ENCODE measurements at regions not wholly inside any gene's neighbourhood (a gene's known extent, or its start where the extent isn't known, plus 50 kb on each side); places are given as distances from the start of the nearest gene placed in this dataset.

DNA sequence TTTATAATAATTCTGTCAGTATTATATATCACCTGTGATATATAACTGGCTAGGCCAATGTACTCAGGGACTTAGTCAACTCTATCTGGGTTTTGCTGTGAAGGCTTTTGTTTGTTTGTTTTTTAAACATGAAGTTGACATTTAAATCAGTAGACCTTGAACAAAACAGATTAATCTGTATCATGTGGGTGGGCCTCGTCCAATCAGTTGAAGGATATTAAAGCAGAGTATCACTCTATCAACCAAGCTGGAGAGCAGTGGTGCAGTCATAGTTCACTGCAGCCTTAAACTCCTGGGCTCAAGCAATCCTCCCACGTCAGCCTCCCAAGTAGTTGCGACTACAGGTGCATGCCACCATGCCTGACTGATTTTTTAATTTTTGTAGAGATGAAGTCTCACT is 870.2 kb downstream of the TYW1 start:
- TF ChIP-seq EZH2 (IDR thresholded peaks at IDR 0.05; ENCODE audit: low read length, missing control alignments), result no peak
- no peak for TF ChIP-seq CTCF (conservative IDR thresholded peaks at IDR 0.05 in 1 of 2, IDR thresholded peaks at IDR 0.05 in 1 of 2; ENCODE audit: low read depth in 1 of 2, low read length in 2 of 2)

DNA sequence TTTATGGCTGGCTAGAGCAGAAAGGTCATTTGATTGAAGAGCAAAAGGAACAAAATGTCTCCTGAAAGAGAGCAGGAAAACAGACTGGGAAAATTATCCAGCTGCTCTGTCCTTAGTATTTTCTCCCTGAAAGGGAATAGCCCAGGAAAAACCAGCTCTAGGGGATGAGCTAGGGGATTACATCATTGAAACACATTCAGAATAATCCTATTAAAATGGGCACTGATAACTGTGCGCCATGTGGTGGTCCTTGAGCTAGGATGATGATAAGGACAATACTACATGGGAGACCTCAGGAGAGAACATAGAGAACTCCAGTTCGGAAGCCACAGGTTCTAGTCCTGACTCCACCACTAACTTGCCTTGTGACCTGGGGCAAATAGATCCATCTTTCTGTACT is 873.8 kb downstream of the TYW1 start:
- no peak overlapping the region for H3K4me2 ChIP-seq (ENCODE audit: extremely low read depth, insufficient read depth, low read length)
- no peak for TF ChIP-seq EZH2 (IDR thresholded peaks at IDR 0.05; ENCODE audit: low read length, missing control alignments)
- TF ChIP-seq CTCF (conservative IDR thresholded peaks at IDR 0.05 in 1 of 2, IDR thresholded peaks at IDR 0.05 in 1 of 2; ENCODE audit: low read depth in 1 of 2, low read length in 2 of 2), result no peak
- no peaks in the 10 kb centered on the region for H3K36me3 ChIP-seq (ENCODE audit: control insufficient read depth, insufficient read depth, low read length)
- no peaks in the 10 kb centered on the region for H3K27me3 ChIP-seq (ENCODE audit: control insufficient read depth, insufficient read depth, low read length)
- H3K79me2 ChIP-seq (ENCODE audit: control insufficient read depth, insufficient read depth, low read length), result no peaks in the 10 kb centered on the region
- no peak overlapping the region for H3K27ac ChIP-seq (ENCODE audit: insufficient read depth, low read length)
- H4K20me1 ChIP-seq (ENCODE audit: control insufficient read depth, extremely low read depth, insufficient read depth, low read length), result no peaks in the 10 kb centered on the region
- H3K4me1 ChIP-seq (ENCODE audit: control insufficient read depth, extremely low read depth, insufficient read depth, low read length), result no peaks in the 10 kb centered on the region
- H3K9ac ChIP-seq (ENCODE audit: insufficient read depth, low read length), result no peak overlapping the region
- H3K9me3 ChIP-seq (ENCODE audit: control insufficient read depth, insufficient read depth, low read depth, low read length), result no peaks in the 10 kb centered on the region
- no peak overlapping the region for H3K4me3 ChIP-seq (replicated peaks in 1 of 4; ENCODE audit: control extremely low read depth in 1 of 4, insufficient read depth in 1 of 4, low read depth in 3 of 4, low read length in 4 of 4)
- no peak for DNase-seq (ENCODE audit: low read depth in 2 of 2)
- H2AFZ ChIP-seq (ENCODE audit: low read length), result no peak overlapping the region

More for the DNA sequence above, 870.2 kb downstream of the TYW1 start:
- no peak for DNase-seq (ENCODE audit: low read depth in 2 of 2)
- no peak overlapping the region for H3K27ac ChIP-seq (ENCODE audit: insufficient read depth, low read length)
- no peaks in the 10 kb centered on the region for H3K9me3 ChIP-seq (ENCODE audit: control insufficient read depth, insufficient read depth, low read depth, low read length)
- no peaks in the 10 kb centered on the region for H3K79me2 ChIP-seq (ENCODE audit: control insufficient read depth, insufficient read depth, low read length)
- no peaks in the 10 kb centered on the region for H3K27me3 ChIP-seq (ENCODE audit: control insufficient read depth, insufficient read depth, low read length)
- no peak overlapping the region for H3K9ac ChIP-seq (ENCODE audit: insufficient read depth, low read length)
- no peaks in the 10 kb centered on the region for H3K4me1 ChIP-seq (ENCODE audit: control insufficient read depth, extremely low read depth, insufficient read depth, low read length)
- no peaks in the 10 kb centered on the region for H4K20me1 ChIP-seq (ENCODE audit: control insufficient read depth, extremely low read depth, insufficient read depth, low read length)
- H2AFZ ChIP-seq (ENCODE audit: low read length), result no peak overlapping the region
- H3K4me2 ChIP-seq (ENCODE audit: extremely low read depth, insufficient read depth, low read length), result no peak overlapping the region
- H3K4me3 ChIP-seq (replicated peaks in 1 of 4; ENCODE audit: control extremely low read depth in 1 of 4, insufficient read depth in 1 of 4, low read depth in 3 of 4, low read length in 4 of 4), result no peak overlapping the region
- H3K36me3 ChIP-seq (ENCODE audit: control insufficient read depth, insufficient read depth, low read length), result no peaks in the 10 kb centered on the region

DNA sequence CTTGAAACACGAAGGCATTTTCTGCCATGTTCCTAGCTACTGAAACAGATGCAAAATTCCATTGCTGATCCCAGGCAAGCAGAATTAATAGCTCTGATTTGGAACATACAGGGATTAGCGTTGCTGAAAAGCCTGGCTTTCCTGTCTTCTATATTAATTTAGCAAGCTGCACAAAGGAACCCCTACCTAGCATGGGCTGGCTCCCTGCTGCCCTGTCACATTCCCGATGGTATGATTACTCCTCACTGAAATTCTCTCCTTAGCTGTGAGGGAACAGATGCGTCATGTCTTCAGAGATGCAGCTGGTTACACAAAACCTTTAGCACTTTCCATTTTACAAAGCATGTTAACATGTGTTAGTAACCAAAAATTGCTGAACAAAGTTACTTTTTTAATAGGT is 878.9 kb downstream of the TYW1 start:
- H2AFZ ChIP-seq (ENCODE audit: low read length), result no peak overlapping the region
- no peaks in the 10 kb centered on the region for H3K27me3 ChIP-seq (ENCODE audit: control insufficient read depth, insufficient read depth, low read length)
- no peak overlapping the region for H3K9ac ChIP-seq (ENCODE audit: insufficient read depth, low read length)
- no peaks in the 10 kb centered on the region for H3K79me2 ChIP-seq (ENCODE audit: control insufficient read depth, insufficient read depth, low read length)
- H3K36me3 ChIP-seq (ENCODE audit: control insufficient read depth, insufficient read depth, low read length), result no peaks in the 10 kb centered on the region
- no peak overlapping the region for H3K4me3 ChIP-seq (replicated peaks in 1 of 4; ENCODE audit: control extremely low read depth in 1 of 4, insufficient read depth in 1 of 4, low read depth in 3 of 4, low read length in 4 of 4)
- no peaks in the 10 kb centered on the region for H3K4me1 ChIP-seq (ENCODE audit: control insufficient read depth, extremely low read depth, insufficient read depth, low read length)
- no peak overlapping the region for H3K4me2 ChIP-seq (ENCODE audit: extremely low read depth, insufficient read depth, low read length)
- H3K27ac ChIP-seq (ENCODE audit: insufficient read depth, low read length), result no peak overlapping the region
- no peak for DNase-seq (ENCODE audit: low read depth in 2 of 2)
- H3K9me3 ChIP-seq (ENCODE audit: control insufficient read depth, insufficient read depth, low read depth, low read length), result no peaks in the 10 kb centered on the region
- no peaks in the 10 kb centered on the region for H4K20me1 ChIP-seq (ENCODE audit: control insufficient read depth, extremely low read depth, insufficient read depth, low read length)
- TF ChIP-seq EZH2 (IDR thresholded peaks at IDR 0.05; ENCODE audit: low read length, missing control alignments), result no peak
- TF ChIP-seq CTCF (conservative IDR thresholded peaks at IDR 0.05 in 1 of 2, IDR thresholded peaks at IDR 0.05 in 1 of 2; ENCODE audit: low read depth in 1 of 2, low read length in 2 of 2), result no peak

Data from fibroblast of lung (primary cell).